Right lobe of liver (tissue), 6 donors: ENCODE measurements at regions not wholly inside any gene's neighbourhood (a gene's known extent, or its start where the extent isn't known, plus 50 kb on each side); places are given as distances from the start of the nearest gene placed in this dataset.

Experiments used
- ATAC-seq, 4 donors: fragments of 200-7000 bp; cut with Tn5 transposase; one replicate each; pipeline ENCODE4 v1.9.1; 2020; ENCODE audit warnings: mild to moderate bottlenecking in 4 of 4, moderate library complexity in 4 of 4
- DNase-seq, 3 donors: peaks; one replicate each; pipeline ENCODE4 v3.0.0-alpha.2; 2020
- H3K27ac ChIP-seq, 3 donors: fragments of 200-600 bp; one replicate each; pipeline ENCODE4 v1.8.0; 2022
- H3K27me3 ChIP-seq, 2 donors: fragments of 200-600 bp; one replicate each; pipeline ENCODE4 v1.8.0; 2022
- H3K36me3 ChIP-seq, 4 donors: fragments of 200-600 bp; sonication (generic) in 1 of 4; one replicate each; pipeline versions ENCODE4 v1.5.1 to v1.8.0; 2017 to 2022; ENCODE audit warnings: control low read depth in 1 of 4
- H3K4me1 ChIP-seq, 4 donors: fragments of 200-600 bp; sonication (generic) in 1 of 4; one replicate each; pipeline versions ENCODE4 v1.5.1 to v1.8.0; 2017 to 2022; ENCODE audit warnings: control low read depth in 1 of 4
- H3K4me3 ChIP-seq, 3 donors: fragments of 200-600 bp; one replicate each; pipeline ENCODE4 v1.8.0; 2022
- H3K9me3 ChIP-seq, 4 donors: fragments of 200-600 bp; sonication (generic) in 1 of 4; one replicate each; pipeline versions ENCODE4 v1.5.1 to v1.8.0; 2017 to 2022; ENCODE audit warnings: control low read depth in 1 of 4
- CTCF ChIP-seq, 4 donors: fragments of 200-600 bp in 3 of 4; fragments of 450-650 bp in 1 of 4; IDR thresholded peaks; one replicate each; pipeline versions ENCODE4 v1.5.1 to v1.8.0; 2016 to 2022; ENCODE audit warnings: antibody characterized with exemption in 4 of 4, mild to moderate bottlenecking in 2 of 4
- POLR2A ChIP-seq: fragments of 450-650 bp; IDR thresholded peaks from one replicate; pipeline ENCODE4 v1.6.1; 2017; ENCODE audit warnings: antibody characterized with exemption, mild to moderate bottlenecking
- WGBS: methylation state at CpG from one replicate; pipeline ENCODE4 v1.1.6; 2018; ENCODE audit warnings: low coverage, low lambda C conversion rate; ENCODE audit not compliant: insufficient coverage; ENCODE audit errors: missing lambda C conversion rate; 5-methylcytosine and 5-hydroxymethylcytosine counted together
- intact Hi-C, 2 donors: fragments of 100-400 bp; cut with DNase I; formaldehyde crosslinking; loops; one replicate each; pipeline versions ENCODE4 v1.11.2 to v1.14.1; 2022
- donor health status: DM: no; HTN: yes; CAD: no.
- donor health status: DM: no; HTN: no; CAD: no.
- donor health status: DM: no; HTN: no; CAD: no.
- donor health status: DM: no; HTN: yes; CAD: no.
- donor health status: DM: no; HTN: yes; CAD: no.

DNA sequence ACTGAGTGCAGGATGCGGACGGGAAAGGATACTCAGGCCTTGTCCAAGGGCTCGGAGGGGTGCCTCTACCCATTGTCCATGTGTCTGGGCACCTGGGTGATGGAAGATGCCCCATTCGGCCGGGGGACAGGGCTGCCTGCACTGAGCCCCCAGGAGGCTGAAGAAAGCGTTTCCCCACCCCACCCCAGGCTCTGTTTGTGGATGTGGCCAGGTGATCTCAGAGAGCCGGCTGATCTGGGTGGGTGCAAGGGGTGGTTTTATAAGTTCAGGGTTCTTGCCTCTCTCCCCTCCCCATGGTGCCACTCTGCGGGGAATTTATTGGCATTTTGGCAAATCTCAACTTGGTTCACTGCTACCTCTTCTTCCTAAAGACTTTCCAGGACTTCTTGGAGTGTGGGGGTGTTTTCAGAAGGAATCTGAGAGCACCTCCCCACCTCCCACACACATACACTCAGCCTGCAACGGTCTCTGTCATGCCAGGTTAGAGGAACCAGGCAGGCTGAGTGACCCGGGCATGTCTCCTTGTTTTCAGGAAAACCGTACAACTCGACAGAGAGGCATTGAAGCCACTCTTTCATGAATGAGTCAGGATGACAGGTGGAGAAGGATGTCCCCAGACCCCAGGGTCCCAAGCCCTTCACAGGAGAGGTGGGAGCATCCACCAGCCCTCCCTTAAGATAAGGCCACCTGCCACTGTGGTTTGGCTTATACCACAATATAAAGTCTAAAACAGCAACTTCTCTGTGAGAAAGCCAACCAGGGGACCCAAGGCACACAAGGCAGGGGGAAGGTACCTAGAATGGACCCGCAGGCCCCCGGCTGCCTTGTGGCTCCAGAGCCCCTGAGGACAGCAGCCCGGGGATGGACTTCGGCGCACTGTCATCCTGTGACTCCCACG lies 174.9 kb downstream of the ETS2 start:
- DNase-seq: no peak
- Histone ChIP-seq H3K36me3 (no peaks in the 10 kb centered on the region), H3K4me1 (peaks cover 0 to 12% (median 0%) of the 10 kb centered on the region in 4 donors), H3K27ac (no peak overlapping the region), H3K9me3 (no peaks in the 10 kb centered on the region), H3K4me3 (no peak overlapping the region), H3K27me3 (no peaks in the 10 kb centered on the region)
- ATAC-seq: no peak
- intact Hi-C loops: no loop called here
- TF ChIP-seq CTCF (IDR thresholded peaks at IDR 0.05) (no peak), POLR2A (no peak)
- no CpG with 5 or more reads among the region's 18 CpGs for WGBS

DNA sequence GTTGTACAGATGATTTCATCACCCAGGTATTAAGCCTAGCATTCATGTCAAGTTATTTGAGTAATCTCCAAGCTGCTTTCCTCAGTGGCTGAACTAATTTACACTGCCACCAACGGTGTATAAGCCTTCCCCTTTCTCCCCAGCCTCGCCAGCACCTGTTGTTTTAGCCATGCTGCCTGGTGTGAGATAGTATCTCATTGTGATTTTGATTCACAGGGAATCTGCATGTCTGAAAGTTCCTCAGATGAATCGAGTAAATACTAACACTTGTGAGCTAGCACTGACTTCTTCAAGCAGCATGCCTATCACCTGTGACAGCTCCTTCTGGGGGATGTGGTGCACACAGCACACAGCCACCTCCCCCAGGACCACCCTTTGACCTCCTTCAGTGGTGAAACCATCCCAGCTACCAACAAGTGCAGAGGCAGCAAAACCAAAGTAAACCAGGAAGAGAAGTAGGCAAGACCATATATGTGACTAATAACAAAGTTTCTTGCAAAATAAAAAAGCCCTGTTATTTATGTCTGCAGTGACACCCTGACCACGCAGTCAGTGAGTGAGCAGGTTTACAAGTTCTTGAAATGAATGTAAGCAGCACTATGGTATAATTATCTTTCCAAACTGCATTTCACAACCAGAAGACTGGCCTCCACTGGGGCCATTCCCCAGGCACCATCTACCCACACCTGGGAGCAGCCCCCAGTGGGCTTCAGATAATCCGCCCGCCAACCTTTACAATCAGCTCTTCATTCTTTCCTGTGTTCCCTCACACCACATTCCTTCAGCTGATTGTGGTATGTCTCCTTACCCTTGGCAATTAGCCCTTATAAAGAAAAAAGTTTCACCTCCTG lies 173.8 kb downstream of the ETS2 start:
- intact Hi-C loops: no loop called here
- Histone ChIP-seq H3K36me3 (no peaks in the 10 kb centered on the region), H3K27ac (no peak overlapping the region), H3K4me3 (no peak overlapping the region), H3K27me3 (no peaks in the 10 kb centered on the region), H3K4me1 (peaks cover 0 to under 1% (median 0%) of the 10 kb centered on the region in 4 donors), H3K9me3 (no peaks in the 10 kb centered on the region)
- 54% methylated on average over 5 of the region's 6 CpGs for WGBS
- ATAC-seq (peak in 1 of 4 donors; percentile 50), DNase-seq (no peak)
- no peak for TF ChIP-seq POLR2A
- TF ChIP-seq CTCF (IDR thresholded peaks at IDR 0.05): no peak

GRCh38 chr21:38976900-38977299 lies 171.2 kb downstream of the ETS2 start:
- TF ChIP-seq POLR2A: no peak
- TF ChIP-seq CTCF (IDR thresholded peaks at IDR 0.05): no peak
- Histone ChIP-seq H3K27me3 (no peaks in the 10 kb centered on the region), H3K4me1 (no peaks in the 10 kb centered on the region), H3K9me3 (no peaks in the 10 kb centered on the region), H3K4me3 (no peak overlapping the region), H3K36me3 (no peaks in the 10 kb centered on the region), H3K27ac (no peak overlapping the region)
- intact Hi-C loops: no loop called here
- DNase-seq: no peak
- ATAC-seq: peak in 1 of 4 donors; percentile 19
- 83% methylated on average over 6 of the region's 8 CpGs for WGBS

DNA sequence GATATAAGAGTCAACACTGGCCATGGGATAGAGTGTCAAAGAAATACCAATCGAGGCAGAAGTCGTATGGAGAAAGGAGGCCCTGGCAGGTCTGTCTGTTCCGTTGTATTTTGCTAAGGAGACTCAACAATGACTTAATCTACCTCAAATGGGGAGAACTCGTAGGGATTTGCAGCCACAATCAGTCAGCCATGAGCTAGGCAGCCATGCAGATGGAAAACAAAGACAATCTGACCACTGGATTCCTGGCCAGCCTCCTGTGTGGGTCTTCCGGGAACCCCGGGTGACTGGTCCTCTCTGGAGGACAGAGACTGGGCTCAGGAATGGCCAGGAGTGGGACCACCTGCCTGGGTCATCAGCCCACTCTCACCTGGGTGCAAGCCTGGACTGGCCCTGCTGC lies 167.8 kb downstream of the ETS2 start:
- no peak overlapping the region for H3K27ac ChIP-seq
- ATAC-seq (no peak), DNase-seq (no peak)
- no peaks in the 10 kb centered on the region for H3K9me3 ChIP-seq
- H3K4me1 ChIP-seq: no peaks in the 10 kb centered on the region
- TF ChIP-seq POLR2A (no peak), CTCF (IDR thresholded peaks at IDR 0.05) (no peak)
- WGBS: 100% methylated on average over 2 of the region's 6 CpGs
- no peaks in the 10 kb centered on the region for H3K36me3 ChIP-seq
- intact Hi-C loops: no loop called here
- H3K4me3 ChIP-seq: no peak overlapping the region
- H3K27me3 ChIP-seq: no peaks in the 10 kb centered on the region
